ENCODE measurements at regions not wholly inside any gene's neighbourhood (a gene's known extent, or its start where the extent isn't known, plus 50 kb on each side); places are given as distances from the start of the nearest gene placed in this dataset.

- no peak overlapping the region for H3K27ac ChIP-seq (ENCODE audit: extremely low read depth, low read depth, low read length)
- peak; percentile 23; the same call in 1 of the 2 replicates for TF ChIP-seq SP2 (tag by site-specific recombination; IDR thresholded peaks at IDR 0.05)
- no peak for TF ChIP-seq YY2 (tag by site-specific recombination; IDR thresholded peaks at IDR 0.05)
- 0 out of 2 replicates have a peak, but pooled peaks have one; percentile 40 for TF ChIP-seq SP3 (tag by site-specific recombination; IDR thresholded peaks at IDR 0.05)
- TF ChIP-seq, protein P1, sequence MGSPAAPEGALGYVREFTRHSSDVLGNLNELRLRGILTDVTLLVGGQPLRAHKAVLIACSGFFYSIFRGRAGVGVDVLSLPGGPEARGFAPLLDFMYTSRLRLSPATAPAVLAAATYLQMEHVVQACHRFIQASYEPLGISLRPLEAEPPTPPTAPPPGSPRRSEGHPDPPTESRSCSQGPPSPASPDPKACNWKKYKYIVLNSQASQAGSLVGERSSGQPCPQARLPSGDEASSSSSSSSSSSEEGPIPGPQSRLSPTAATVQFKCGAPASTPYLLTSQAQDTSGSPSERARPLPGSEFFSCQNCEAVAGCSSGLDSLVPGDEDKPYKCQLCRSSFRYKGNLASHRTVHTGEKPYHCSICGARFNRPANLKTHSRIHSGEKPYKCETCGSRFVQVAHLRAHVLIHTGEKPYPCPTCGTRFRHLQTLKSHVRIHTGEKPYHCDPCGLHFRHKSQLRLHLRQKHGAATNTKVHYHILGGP (tag by site-specific recombination; IDR thresholded peaks at IDR 0.05), result no peak
- TF ChIP-seq GLIS2 (tag by site-specific recombination; IDR thresholded peaks at IDR 0.05), result 0 out of 2 replicates have a peak, but pooled peaks have one; percentile 22
- peak; percentile 95 for TF ChIP-seq KLF1 (tag by site-specific recombination; IDR thresholded peaks at IDR 0.05)
- TF ChIP-seq, protein P2, sequence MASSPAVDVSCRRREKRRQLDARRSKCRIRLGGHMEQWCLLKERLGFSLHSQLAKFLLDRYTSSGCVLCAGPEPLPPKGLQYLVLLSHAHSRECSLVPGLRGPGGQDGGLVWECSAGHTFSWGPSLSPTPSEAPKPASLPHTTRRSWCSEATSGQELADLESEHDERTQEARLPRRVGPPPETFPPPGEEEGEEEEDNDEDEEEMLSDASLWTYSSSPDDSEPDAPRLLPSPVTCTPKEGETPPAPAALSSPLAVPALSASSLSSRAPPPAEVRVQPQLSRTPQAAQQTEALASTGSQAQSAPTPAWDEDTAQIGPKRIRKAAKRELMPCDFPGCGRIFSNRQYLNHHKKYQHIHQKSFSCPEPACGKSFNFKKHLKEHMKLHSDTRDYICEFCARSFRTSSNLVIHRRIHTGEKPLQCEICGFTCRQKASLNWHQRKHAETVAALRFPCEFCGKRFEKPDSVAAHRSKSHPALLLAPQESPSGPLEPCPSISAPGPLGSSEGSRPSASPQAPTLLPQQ (tag by site-specific recombination; IDR thresholded peaks at IDR 0.05), result peak; percentile 77
- TF ChIP-seq ZNF473 (tag by site-specific recombination; IDR thresholded peaks at IDR 0.05), result no peak
- TF ChIP-seq KLF9 (tag by site-specific recombination; IDR thresholded peaks at IDR 0.05; ENCODE audit: low read depth), result peak; percentile 43; the same call in 1 of the 2 replicates
- TF ChIP-seq ZNF600 (tag by site-specific recombination; IDR thresholded peaks at IDR 0.05), result no peak
- TF ChIP-seq, protein P3, sequence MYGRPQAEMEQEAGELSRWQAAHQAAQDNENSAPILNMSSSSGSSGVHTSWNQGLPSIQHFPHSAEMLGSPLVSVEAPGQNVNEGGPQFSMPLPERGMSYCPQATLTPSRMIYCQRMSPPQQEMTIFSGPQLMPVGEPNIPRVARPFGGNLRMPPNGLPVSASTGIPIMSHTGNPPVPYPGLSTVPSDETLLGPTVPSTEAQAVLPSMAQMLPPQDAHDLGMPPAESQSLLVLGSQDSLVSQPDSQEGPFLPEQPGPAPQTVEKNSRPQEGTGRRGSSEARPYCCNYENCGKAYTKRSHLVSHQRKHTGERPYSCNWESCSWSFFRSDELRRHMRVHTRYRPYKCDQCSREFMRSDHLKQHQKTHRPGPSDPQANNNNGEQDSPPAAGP (tag by site-specific recombination; IDR thresholded peaks at IDR 0.05), result peak; percentile 45; the same call in 1 of the 2 replicates
- H3K36me3 ChIP-seq (ENCODE audit: control insufficient read depth in 2 of 2, insufficient read depth in 1 of 2, low read length in 2 of 2), result no peaks in the 10 kb centered on the region
- no peak overlapping the region for H3K4me3 ChIP-seq (ENCODE audit: low read depth, low read length)
- CTCF ChIA-PET, result interaction anchor here (0.7 to 1.2 kb wide), 2 partner anchors 16 to 498 kb away, joined by 3 read pairs; no protein-coding TSS in a partner anchor
- no peaks in the 10 kb centered on the region for H3K4me1 ChIP-seq (ENCODE audit: control insufficient read depth, insufficient read depth, low read length)
- no peaks in the 10 kb centered on the region for H3K9me3 ChIP-seq (ENCODE audit: control insufficient read depth, insufficient read depth, low read depth, low read length)
- POLR2A ChIA-PET, result no interaction called here
Measured at GRCh38 chr10:110398419-110399105, 93.8 kb upstream of the SMNDC1 start.

DNA sequence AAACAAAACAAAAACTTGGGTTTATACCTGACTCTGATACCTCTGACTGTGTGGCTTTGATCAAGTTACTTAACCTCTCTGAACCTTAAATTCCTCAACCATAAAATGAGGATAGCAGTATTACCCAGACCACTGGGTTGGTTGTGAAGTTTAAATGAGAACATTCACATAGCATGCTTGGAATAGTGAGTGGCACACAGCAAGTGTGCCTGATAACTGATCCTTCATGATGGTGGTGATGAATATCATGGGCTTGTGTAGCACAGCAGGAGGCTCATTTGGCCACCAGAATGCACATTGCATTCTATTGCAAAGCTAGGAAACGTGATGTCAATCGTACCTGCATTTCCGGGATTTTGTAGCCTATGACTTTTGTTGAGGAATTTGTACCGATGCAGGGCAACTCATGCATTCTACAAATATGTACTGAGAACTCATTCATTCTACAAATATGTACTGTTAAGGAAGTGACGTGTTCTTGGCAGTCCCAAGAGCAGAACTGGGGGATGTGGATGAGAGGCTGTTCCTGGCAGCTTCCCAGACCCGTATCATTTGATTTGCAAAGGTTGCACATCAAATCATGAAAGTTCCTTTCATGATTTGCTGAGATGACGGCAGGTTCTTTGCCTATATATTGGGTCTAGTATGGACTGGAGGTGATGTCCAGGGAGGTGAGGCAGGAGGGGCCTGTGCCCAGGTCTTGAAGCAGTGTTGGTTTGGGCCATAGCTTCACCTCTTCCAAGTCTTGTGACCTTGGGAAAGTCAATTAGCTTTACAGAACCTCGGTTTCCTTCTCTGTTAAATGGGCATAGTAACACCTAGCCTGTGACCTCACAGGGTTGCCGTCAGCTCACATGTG is 94.6 kb upstream of the SMNDC1 start:
- H3K4me3 ChIP-seq (ENCODE audit: low read depth, low read length), result no peak overlapping the region
- CTCF ChIA-PET, result interaction anchor here (0.6 kb wide), 2 partner anchors 45 to 1725 kb away, joined by 3 to 4 read pairs; no protein-coding TSS in a partner anchor
- POLR2A ChIA-PET, result no interaction called here
- TF ChIP-seq ZNF623 (tag by site-specific recombination; IDR thresholded peaks at IDR 0.05) (no peak), ZNF596 (tag by site-specific recombination; IDR thresholded peaks at IDR 0.05) (no peak), TCF7L2 (IDR thresholded peaks at IDR 0.05; ENCODE audit: borderline replicate concordance, low read depth, low read length) (no peak), ZNF19 (tag by site-specific recombination; IDR thresholded peaks at IDR 0.05; ENCODE audit: low read depth) (no peak), ZNF768 (tag by site-specific recombination; IDR thresholded peaks at IDR 0.05) (peak; percentile 83), BCL11A (tag by site-specific recombination; IDR thresholded peaks at IDR 0.05; ENCODE audit: low read depth) (no peak), ZNF785 (tag by site-specific recombination; IDR thresholded peaks at IDR 0.05) (no peak)
- TF ChIP-seq, protein P4, sequence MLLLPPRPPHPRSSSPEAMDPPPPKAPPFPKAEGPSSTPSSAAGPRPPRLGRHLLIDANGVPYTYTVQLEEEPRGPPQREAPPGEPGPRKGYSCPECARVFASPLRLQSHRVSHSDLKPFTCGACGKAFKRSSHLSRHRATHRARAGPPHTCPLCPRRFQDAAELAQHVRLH (tag by site-specific recombination; IDR thresholded peaks at IDR 0.05), result peak; percentile 80; the same call in 1 of the 2 replicates
- TF ChIP-seq, protein P5, sequence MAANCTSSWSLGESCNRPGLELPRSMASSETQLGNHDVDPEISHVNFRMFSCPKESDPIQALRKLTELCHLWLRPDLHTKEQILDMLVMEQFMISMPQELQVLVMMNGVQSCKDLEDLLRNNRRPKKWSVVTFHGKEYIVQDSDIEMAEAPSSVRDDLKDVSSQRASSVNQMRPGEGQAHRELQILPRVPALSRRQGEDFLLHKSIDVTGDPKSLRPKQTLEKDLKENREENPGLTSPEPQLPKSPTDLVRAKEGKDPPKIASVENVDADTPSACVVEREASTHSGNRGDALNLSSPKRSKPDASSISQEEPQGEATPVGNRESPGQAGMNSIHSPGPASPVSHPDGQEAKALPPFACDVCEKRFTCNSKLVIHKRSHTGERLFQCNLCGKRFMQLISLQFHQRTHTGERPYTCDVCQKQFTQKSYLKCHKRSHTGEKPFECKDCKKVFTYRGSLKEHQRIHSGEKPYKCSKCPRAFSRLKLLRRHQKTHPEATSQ (tag by site-specific recombination; IDR thresholded peaks at IDR 0.05), result no peak
- H3K4me1 ChIP-seq (ENCODE audit: control insufficient read depth, insufficient read depth, low read length), result no peaks in the 10 kb centered on the region
- H3K9me3 ChIP-seq (ENCODE audit: control insufficient read depth, insufficient read depth, low read depth, low read length), result no peaks in the 10 kb centered on the region
- H3K27ac ChIP-seq (ENCODE audit: extremely low read depth, low read depth, low read length), result no peak overlapping the region
- H3K36me3 ChIP-seq (ENCODE audit: control insufficient read depth in 2 of 2, insufficient read depth in 1 of 2, low read length in 2 of 2), result no peaks in the 10 kb centered on the region
